SIG-M5 treated with dmso at 0.1 percent for 504 hours (cell line): ENCODE measurements at regions not wholly inside any gene's neighbourhood (a gene's known extent, or its start where the extent isn't known, plus 50 kb on each side); places are given as distances from the start of the nearest gene placed in this dataset.
"Not testable (repeated sequence)": the region's sequence is repeated elsewhere in the genome, so short reads cannot be mapped to it uniquely, and the experiment has no call there.

ENCODE experiments used
- DNase-seq: peaks from one replicate; lab custom pipeline; 2025; ENCODE audit not compliant: unreplicated experiment; lab: John Stamatoyannopoulos, UW

GRCh38 chr7:120043250-120043649, 229.7 kb upstream of the KCND2 start:
- DNase-seq, result no peak

GRCh38 chr7:120052884-120053382, 220.0 kb upstream of the KCND2 start:
- no peak for DNase-seq

GRCh38 chr7:120053390-120053961, 219.5 kb upstream of the KCND2 start:
- peak; percentile 54 for DNase-seq

GRCh38 chr7:120054376-120055100, 218.4 kb upstream of the KCND2 start:
- DNase-seq, result no peak

GRCh38 chr7:120055300-120055699, 217.7 kb upstream of the KCND2 start:
- no peak for DNase-seq

GRCh38 chr7:120056227-120056626, 216.7 kb upstream of the KCND2 start:
- DNase-seq, result no peak

- no peak for DNase-seq
These were observed 213.3 kb upstream of the KCND2 start for GRCh38 chr7:120059641-120060040.

GRCh38 chr7:120060281-120060680, 212.7 kb upstream of the KCND2 start:
- DNase-seq, result peak; percentile 54

GRCh38 chr7:120060875-120061274, 212.1 kb upstream of the KCND2 start:
- DNase-seq, result peak; percentile 57

GRCh38 chr7:120064565-120064964, 208.4 kb upstream of the KCND2 start:
- no peak for DNase-seq

- DNase-seq, result not testable (repeated sequence)
These were observed 206.1 kb upstream of the KCND2 start for GRCh38 chr7:120066898-120067297.

GRCh38 chr7:120070201-120070600, 202.8 kb upstream of the KCND2 start:
- DNase-seq, result no peak

GRCh38 chr7:120077777-120078176, 195.2 kb upstream of the KCND2 start:
- no peak for DNase-seq

GRCh38 chr7:120079022-120079421, 194.0 kb upstream of the KCND2 start:
- DNase-seq, result no peak

- DNase-seq, result no peak
These were observed 193.3 kb upstream of the KCND2 start for GRCh38 chr7:120079704-120080103.

- DNase-seq, result not testable (repeated sequence)
These were observed 186.5 kb upstream of the KCND2 start for GRCh38 chr7:120086468-120086867.

- DNase-seq, result no peak
These were observed 183.0 kb upstream of the KCND2 start for GRCh38 chr7:120089968-120090367.

- no peak for DNase-seq
These were observed 181.2 kb upstream of the KCND2 start for GRCh38 chr7:120091807-120092206.

GRCh38 chr7:120097020-120097419, 176.0 kb upstream of the KCND2 start:
- DNase-seq, result no peak

GRCh38 chr7:120097774-120098173, 175.2 kb upstream of the KCND2 start:
- DNase-seq, result no peak

GRCh38 chr7:120108376-120108775, 164.6 kb upstream of the KCND2 start:
- DNase-seq, result no peak

GRCh38 chr7:120110169-120110568, 162.8 kb upstream of the KCND2 start:
- no peak for DNase-seq

- DNase-seq, result no peak
These were observed 158.3 kb upstream of the KCND2 start for GRCh38 chr7:120114626-120115025.
